ENCODE measurements at regions not wholly inside any gene's neighbourhood (a gene's known extent, or its start where the extent isn't known, plus 50 kb on each side); places are given as distances from the start of the nearest gene placed in this dataset.
"Not testable (repeated sequence)": the region's sequence is repeated elsewhere in the genome, so short reads cannot be mapped to it uniquely, and the experiment has no call there.

- H3K36me3 Mint-ChIP-seq (ENCODE audit: low read depth, unreplicated experiment) = no peaks in the 10 kb centered on the region
- H3K9me3 Mint-ChIP-seq (ENCODE audit: unreplicated experiment) = peaks cover 3% of the 10 kb centered on the region
- H4K20me1 ChIP-seq (ENCODE audit: insufficient read depth, low read length) = no peaks in the 10 kb centered on the region
- no peaks in the 10 kb centered on the region for H3K27me3 Mint-ChIP-seq (ENCODE audit: low read depth, unreplicated experiment)
- no peaks in the 10 kb centered on the region for H3K79me2 ChIP-seq (ENCODE audit: insufficient read depth, low read length)
- H2AFZ ChIP-seq (ENCODE audit: low read depth, low read length) = no peak overlapping the region
- TF ChIP-seq CTCF (IDR thresholded peaks at IDR 0.05; ENCODE audit: insufficient read depth, low read depth, low read length) (no peak), EZH2 (IDR thresholded peaks at IDR 0.05; ENCODE audit: insufficient read depth, low read length) (no peak)
- H3K36me3 ChIP-seq (ENCODE audit: insufficient read depth, low read length) = no peaks in the 10 kb centered on the region
- no peaks in the 10 kb centered on the region for H3K27me3 ChIP-seq (ENCODE audit: insufficient read depth, low read length)
- no peaks in the 10 kb centered on the region for H3K9me3 ChIP-seq (ENCODE audit: insufficient read depth, low read depth, low read length)
- H3K4me3 ChIP-seq (ENCODE audit: insufficient read depth, low read depth, low read length) = no peak overlapping the region
- no peaks in the 10 kb centered on the region for H3K4me1 Mint-ChIP-seq (ENCODE audit: low read depth, unreplicated experiment)
- no peak overlapping the region for H3K4me2 ChIP-seq (ENCODE audit: low read length)
- no peak overlapping the region for H3K4me3 Mint-ChIP-seq (ENCODE audit: unreplicated experiment)
- DNase-seq (ENCODE audit: low read depth) (no peak), FAIRE-seq (no peak)
- no peaks in the 10 kb centered on the region for H3K4me1 ChIP-seq (ENCODE audit: insufficient read depth, low read length)
- H3K27ac ChIP-seq (ENCODE audit: low read depth, low read length) = no peak overlapping the region
- no peak overlapping the region for H3K9ac ChIP-seq (ENCODE audit: low read length)
- no peak overlapping the region for H3K27ac Mint-ChIP-seq (ENCODE audit: unreplicated experiment)
These were observed 73.7 kb upstream of the MB21D2 start for GRCh38 chr3:192991356-192991755.

- Mint-ChIP-seq H3K4me1 (ENCODE audit: low read depth, unreplicated experiment) (no peaks in the 10 kb centered on the region), H3K4me3 (ENCODE audit: unreplicated experiment) (no peak overlapping the region), H3K9me3 (ENCODE audit: unreplicated experiment) (peaks cover 9% of the 10 kb centered on the region), H3K27me3 (ENCODE audit: low read depth, unreplicated experiment) (peaks cover 3% of the 10 kb centered on the region), H3K36me3 (ENCODE audit: low read depth, unreplicated experiment) (no peaks in the 10 kb centered on the region), H3K27ac (ENCODE audit: unreplicated experiment) (peak overlapping the region; percentile 22)
- Histone ChIP-seq H3K36me3 (ENCODE audit: insufficient read depth, low read length) (no peaks in the 10 kb centered on the region), H3K4me1 (ENCODE audit: insufficient read depth, low read length) (no peaks in the 10 kb centered on the region), H2AFZ (ENCODE audit: low read depth, low read length) (no peak overlapping the region), H3K9ac (ENCODE audit: low read length) (no peak overlapping the region), H3K4me2 (ENCODE audit: low read length) (no peak overlapping the region), H3K27me3 (ENCODE audit: insufficient read depth, low read length) (no peaks in the 10 kb centered on the region), H3K9me3 (ENCODE audit: insufficient read depth, low read depth, low read length) (no peaks in the 10 kb centered on the region), H3K79me2 (ENCODE audit: insufficient read depth, low read length) (no peaks in the 10 kb centered on the region), H3K27ac (ENCODE audit: low read depth, low read length) (no peak overlapping the region), H4K20me1 (ENCODE audit: insufficient read depth, low read length) (no peaks in the 10 kb centered on the region), H3K4me3 (ENCODE audit: insufficient read depth, low read depth, low read length) (no peak overlapping the region)
- FAIRE-seq = no peak
- no peak for DNase-seq (ENCODE audit: low read depth)
- TF ChIP-seq EZH2 (IDR thresholded peaks at IDR 0.05; ENCODE audit: insufficient read depth, low read length) (no peak), CTCF (IDR thresholded peaks at IDR 0.05; ENCODE audit: insufficient read depth, low read depth, low read length) (no peak)
These were observed 74.7 kb upstream of the MB21D2 start for GRCh38 chr3:192992361-192992760.

- Mint-ChIP-seq H3K36me3 (ENCODE audit: low read depth, unreplicated experiment) (no peaks in the 10 kb centered on the region), H3K4me3 (ENCODE audit: unreplicated experiment) (no peak overlapping the region), H3K27me3 (ENCODE audit: low read depth, unreplicated experiment) (peaks cover 3% of the 10 kb centered on the region), H3K9me3 (ENCODE audit: unreplicated experiment) (peaks cover 9% of the 10 kb centered on the region), H3K27ac (ENCODE audit: unreplicated experiment) (no peak overlapping the region), H3K4me1 (ENCODE audit: low read depth, unreplicated experiment) (no peaks in the 10 kb centered on the region)
- H3K4me1 ChIP-seq (ENCODE audit: insufficient read depth, low read length) = no peaks in the 10 kb centered on the region
- no peak for TF ChIP-seq CTCF (IDR thresholded peaks at IDR 0.05; ENCODE audit: insufficient read depth, low read depth, low read length)
- no peak for TF ChIP-seq EZH2 (IDR thresholded peaks at IDR 0.05; ENCODE audit: insufficient read depth, low read length)
- FAIRE-seq = no peak
- no peaks in the 10 kb centered on the region for H3K79me2 ChIP-seq (ENCODE audit: insufficient read depth, low read length)
- H4K20me1 ChIP-seq (ENCODE audit: insufficient read depth, low read length) = no peaks in the 10 kb centered on the region
- H3K9ac ChIP-seq (ENCODE audit: low read length) = no peak overlapping the region
- no peak overlapping the region for H3K27ac ChIP-seq (ENCODE audit: low read depth, low read length)
- DNase-seq (ENCODE audit: low read depth) = no peak
- H3K27me3 ChIP-seq (ENCODE audit: insufficient read depth, low read length) = no peaks in the 10 kb centered on the region
- H3K4me3 ChIP-seq (ENCODE audit: insufficient read depth, low read depth, low read length) = no peak overlapping the region
- H3K36me3 ChIP-seq (ENCODE audit: insufficient read depth, low read length) = no peaks in the 10 kb centered on the region
- no peak overlapping the region for H3K4me2 ChIP-seq (ENCODE audit: low read length)
- H2AFZ ChIP-seq (ENCODE audit: low read depth, low read length) = no peak overlapping the region
- no peaks in the 10 kb centered on the region for H3K9me3 ChIP-seq (ENCODE audit: insufficient read depth, low read depth, low read length)
These were observed 75.8 kb upstream of the MB21D2 start for GRCh38 chr3:192993411-192993810.

GRCh38 chr3:193001113-193001512 is 83.5 kb upstream of the MB21D2 start:
- H3K27me3 Mint-ChIP-seq (ENCODE audit: low read depth, unreplicated experiment); H3K9ac ChIP-seq (ENCODE audit: low read length); H4K20me1 ChIP-seq (ENCODE audit: insufficient read depth, low read length); H3K4me1 Mint-ChIP-seq (ENCODE audit: low read depth, unreplicated experiment); H3K9me3 ChIP-seq (ENCODE audit: insufficient read depth, low read depth, low read length); H3K27ac ChIP-seq (ENCODE audit: low read depth, low read length); H3K79me2 ChIP-seq (ENCODE audit: insufficient read depth, low read length); H3K9me3 Mint-ChIP-seq (ENCODE audit: unreplicated experiment); H3K4me2 ChIP-seq (ENCODE audit: low read length); H3K4me3 Mint-ChIP-seq (ENCODE audit: unreplicated experiment); H3K36me3 ChIP-seq (ENCODE audit: insufficient read depth, low read length); H3K4me3 ChIP-seq (ENCODE audit: insufficient read depth, low read depth, low read length); H3K27me3 ChIP-seq (ENCODE audit: insufficient read depth, low read length); DNase-seq (ENCODE audit: low read depth); H3K4me1 ChIP-seq (ENCODE audit: insufficient read depth, low read length); H3K36me3 Mint-ChIP-seq (ENCODE audit: low read depth, unreplicated experiment); FAIRE-seq; H2AFZ ChIP-seq (ENCODE audit: low read depth, low read length); H3K27ac Mint-ChIP-seq (ENCODE audit: unreplicated experiment): not testable (repeated sequence)

Measured in astrocyte (in vitro differentiated cells and primary cell).